ENCODE measurements at regions not wholly inside any gene's neighbourhood (a gene's known extent, or its start where the extent isn't known, plus 50 kb on each side); places are given as distances from the start of the nearest gene placed in this dataset.

- H4K20me1 ChIP-seq (replicated peaks in 1 of 2; ENCODE audit: control insufficient read depth in 1 of 2, insufficient read depth in 2 of 2, low read length in 2 of 2): no peaks in the 10 kb centered on the region
- no peak for DNase-seq (ENCODE audit: low read depth in 1 of 2, low spot score in 2 of 2)
- H2BK12ac ChIP-seq (ENCODE audit: low read depth, low read length): no peak overlapping the region
- no peak overlapping the region for H4K5ac ChIP-seq (ENCODE audit: insufficient read length, low read depth, low read length)
- H2BK20ac ChIP-seq (ENCODE audit: low read length): no peak overlapping the region
- H3K14ac ChIP-seq (ENCODE audit: insufficient read length): no peak overlapping the region
- TF ChIP-seq TCF12 (IDR thresholded peaks at IDR 0.05; ENCODE audit: low read depth, low read length): no peak
- no peak for TF ChIP-seq SP1 (IDR thresholded peaks at IDR 0.05; ENCODE audit: low read depth, low read length)
- no peak overlapping the region for H2AK5ac ChIP-seq (ENCODE audit: low read depth, low read length)
- no peak overlapping the region for H3K27ac ChIP-seq (ENCODE audit: low read depth, low read length)
- no peak overlapping the region for H4K91ac ChIP-seq (replicated peaks; ENCODE audit: insufficient read length, low read length)
- H3K56ac ChIP-seq (replicated peaks; ENCODE audit: insufficient read length, low read depth, low read length): no peak overlapping the region
- no peak overlapping the region for H3K23ac ChIP-seq (ENCODE audit: insufficient read length)
- no peak for FAIRE-seq
- no peaks in the 10 kb centered on the region for H3K79me2 ChIP-seq (ENCODE audit: control insufficient read depth in 1 of 2, insufficient read depth in 2 of 2, low read length in 2 of 2)
- no peaks in the 10 kb centered on the region for H3K23me2 ChIP-seq (ENCODE audit: low read depth, low read length)
- H3K27me3 ChIP-seq (replicated peaks in 1 of 4; ENCODE audit: control insufficient read depth in 3 of 4, extremely low read depth in 1 of 4, insufficient read depth in 3 of 4, low read length in 3 of 4): no peaks in the 10 kb centered on the region
- 89% methylated on average over 3 of the region's 3 CpGs; no CpG with 5 or more reads in 1 of the 2 experiments for WGBS, 2 experiments (ENCODE audit: extremely low coverage in 1 of 2, insufficient coverage in 1 of 2, insufficient read length in 1 of 2, insufficient replicate concordance in 2 of 2, low coverage in 1 of 2, low lambda C conversion rate in 2 of 2, missing lambda C conversion rate in 1 of 2)
- CTCF ChIA-PET (ENCODE audit: partially characterized antibody): no interaction called here
- H4K8ac ChIP-seq (ENCODE audit: extremely low read depth, insufficient read depth, low read length): no peak overlapping the region
- H3K4me2 ChIP-seq (ENCODE audit: insufficient read depth in 1 of 2, low read depth in 2 of 2, low read length in 2 of 2): no peak overlapping the region
- no peaks in the 10 kb centered on the region for H3K4me1 ChIP-seq (replicated peaks in 1 of 4; ENCODE audit: control insufficient read depth in 3 of 4, insufficient read depth in 4 of 4, low read length in 3 of 4)
- POLR2A ChIA-PET (ENCODE audit: partially characterized antibody): no interaction called here
- no peak overlapping the region for H3K4me3 ChIP-seq (ENCODE audit: extremely low read depth in 1 of 4, insufficient read depth in 2 of 4, low read depth in 3 of 4, low read length in 4 of 4)
- no peaks in the 10 kb centered on the region for H3K36me3 ChIP-seq (ENCODE audit: control insufficient read depth in 2 of 4, insufficient read depth in 4 of 4, low read length in 3 of 4)
- H3K9ac ChIP-seq (replicated peaks in 1 of 4; ENCODE audit: extremely low read depth in 1 of 4, low read depth in 3 of 4, low read length in 3 of 4): no peak overlapping the region
- no peak overlapping the region for H2AFZ ChIP-seq (ENCODE audit: low read length)
- no peak overlapping the region for H3K18ac ChIP-seq (ENCODE audit: extremely low read depth, low read length)
- no peak overlapping the region for H2BK5ac ChIP-seq (ENCODE audit: low read depth, low read length)
- no peak overlapping the region for H3K4ac ChIP-seq (replicated peaks; ENCODE audit: insufficient read length, low read depth, low read length)
- no peak overlapping the region for H2BK120ac ChIP-seq (replicated peaks; ENCODE audit: low read depth, low read length)
- H3K79me1 ChIP-seq (ENCODE audit: low read depth, low read length): no peaks in the 10 kb centered on the region
- no peaks in the 10 kb centered on the region for H3K9me3 ChIP-seq (ENCODE audit: insufficient read depth in 2 of 2, low read depth in 1 of 2, low read length in 1 of 2)
- H2BK15ac ChIP-seq (ENCODE audit: low read length): no peak overlapping the region
Observed at GRCh38 chr18:55847960-55848359, 260.0 kb upstream of the TCF4 start.

Data from H1 (cell line).